H1 (cell line): ENCODE measurements at regions not wholly inside any gene's neighbourhood (a gene's known extent, or its start where the extent isn't known, plus 50 kb on each side); places are given as distances from the start of the nearest gene placed in this dataset.

Experiments
- CTCF ChIA-PET: fragments of 300-600 bp; sonication (Branson Sonifier 250); formaldehyde crosslinking; loops from one replicate; lab custom pipeline; 2021; ENCODE audit not compliant: partially characterized antibody; lab: Charles Lee
- POLR2A ChIA-PET: fragments of 300-600 bp; sonication (Branson Sonifier 250); formaldehyde crosslinking; loops from one replicate; lab custom pipeline; 2021; ENCODE audit warnings: inconsistent platforms; ENCODE audit not compliant: partially characterized antibody; lab: Charles Lee
- DNase-seq, 2 experiments: peaks; one replicate each; pipeline versions ENCODE4 v3.0.0 to v3.0.0-alpha.2; 2010 to 2022; ENCODE audit warnings: low spot score in 2 of 2, low read depth in 1 of 2, mixed read lengths in 1 of 2
- FAIRE-seq: peaks from 2 replicates; lab custom pipeline; 2011; peaks lifted over from hg19 to GRCh38; lab: Jason Lieb, UNC
- H2AFZ ChIP-seq: 2 replicates; pipeline ENCODE4 v1.8.1; 2012; ENCODE audit warnings: low read length, inconsistent platforms
- H2AK5ac ChIP-seq: 2 replicates; pipeline ENCODE4 v1.6.1; 2013; ENCODE audit warnings: low read depth, low read length
- H2BK120ac ChIP-seq: replicated peaks from 2 replicates; pipeline ENCODE3; 2013; ENCODE audit warnings: low read depth, low read length, inconsistent platforms
- H2BK12ac ChIP-seq: 2 replicates; pipeline ENCODE4 v1.6.1; 2013; ENCODE audit warnings: low read depth, low read length
- H2BK15ac ChIP-seq: 2 replicates; pipeline ENCODE4 v1.6.1; 2013; ENCODE audit warnings: low read length
- H2BK20ac ChIP-seq: 2 replicates; pipeline ENCODE4 v1.6.1; 2013; ENCODE audit warnings: low read length
- H2BK5ac ChIP-seq: 2 replicates; pipeline ENCODE4 v1.6.1; 2013; ENCODE audit warnings: low read depth, low read length
- H3K14ac ChIP-seq: 2 replicates; pipeline ENCODE4 v1.6.1; 2013; ENCODE audit warnings: inconsistent platforms; ENCODE audit not compliant: insufficient read length
- H3K18ac ChIP-seq: 2 replicates; pipeline ENCODE4 v1.6.1; 2013; ENCODE audit warnings: low read length; ENCODE audit errors: extremely low read depth
- H3K23ac ChIP-seq: 2 replicates; pipeline ENCODE4 v1.6.1; 2013; ENCODE audit warnings: inconsistent platforms; ENCODE audit not compliant: insufficient read length
- H3K23me2 ChIP-seq: 2 replicates; pipeline ENCODE4 v1.6.1; 2013; ENCODE audit warnings: low read depth, low read length
- H3K27ac ChIP-seq: 2 replicates; pipeline ENCODE4 v1.6.1; 2011; ENCODE audit warnings: low read depth, low read length, inconsistent platforms
- H3K27me3 ChIP-seq, 4 experiments: replicated peaks in 1 of 4; 1 replicate in 1 of 4; 2 replicates in 3 of 4; pipeline versions ENCODE4 v1.6.1 to v1.8.1; 2011 to 2013; ENCODE audit warnings: low read length in 3 of 4, mild to moderate bottlenecking in 3 of 4, inconsistent platforms in 2 of 4, mixed read lengths in 2 of 4, moderate library complexity in 1 of 4; ENCODE audit not compliant: control insufficient read depth in 3 of 4, insufficient read depth in 3 of 4; ENCODE audit errors: extremely low read depth in 1 of 4
- H3K36me3 ChIP-seq, 4 experiments: 2 replicates each; pipeline versions ENCODE4 v1.6.1 to v1.8.1; 2011 to 2013; ENCODE audit warnings: mild to moderate bottlenecking in 4 of 4, low read length in 3 of 4, moderate library complexity in 2 of 4, control low read depth in 1 of 4, inconsistent platforms in 1 of 4; ENCODE audit not compliant: insufficient read depth in 4 of 4, control insufficient read depth in 2 of 4
- H3K4ac ChIP-seq: replicated peaks from 2 replicates; pipeline ENCODE3; 2013; ENCODE audit warnings: low read length, low read depth, mixed read lengths, inconsistent platforms; ENCODE audit not compliant: insufficient read length
- H3K4me1 ChIP-seq, 4 experiments: replicated peaks in 1 of 4; 1 replicate in 1 of 4; 2 replicates in 3 of 4; pipeline versions ENCODE4 v1.6.1 to v1.8.1; 2011 to 2013; ENCODE audit warnings: low read length in 3 of 4, inconsistent platforms in 2 of 4, mixed read lengths in 1 of 4; ENCODE audit not compliant: insufficient read depth in 4 of 4, control insufficient read depth in 3 of 4
- H3K4me2 ChIP-seq, 2 experiments: 2 replicates each; pipeline versions ENCODE4 v1.6.1 to v1.8.1; 2011 to 2013; ENCODE audit warnings: low read depth in 2 of 2, low read length in 2 of 2, control low read depth in 1 of 2, inconsistent platforms in 1 of 2, mild to moderate bottlenecking in 1 of 2; ENCODE audit not compliant: insufficient read depth in 1 of 2
- H3K4me3 ChIP-seq, 4 experiments: fragments of 200-600, 300-600 bp in 1 of 4; sonication (generic), shearing (Covaris generic), sonication (Bioruptor Twin) in 1 of 4; 2 replicates each; pipeline versions ENCODE4 v1.5.1 to v1.8.1; 2011 to 2016; ENCODE audit warnings: low read length in 4 of 4, low read depth in 3 of 4, control low read depth in 2 of 4, inconsistent platforms in 2 of 4, mild to moderate bottlenecking in 2 of 4, mixed read lengths in 1 of 4, moderate library complexity in 1 of 4; ENCODE audit not compliant: insufficient read depth in 2 of 4; ENCODE audit errors: extremely low read depth in 1 of 4
- H3K56ac ChIP-seq: replicated peaks from 2 replicates; pipeline ENCODE3; 2013; ENCODE audit warnings: low read depth, mild to moderate bottlenecking, mixed read lengths, low read length, inconsistent platforms; ENCODE audit not compliant: insufficient read length
- H3K79me1 ChIP-seq: 2 replicates; pipeline ENCODE4 v1.6.1; 2013; ENCODE audit warnings: low read depth, low read length, control low read depth
- H3K79me2 ChIP-seq, 2 experiments: 2 replicates each; pipeline versions ENCODE4 v1.6.1 to v1.8.1; 2012 to 2013; ENCODE audit warnings: low read length in 2 of 2, mild to moderate bottlenecking in 2 of 2, inconsistent platforms in 1 of 2; ENCODE audit not compliant: insufficient read depth in 2 of 2, control insufficient read depth in 1 of 2
- H3K9ac ChIP-seq, 4 experiments: replicated peaks in 1 of 4; 1 replicate in 1 of 4; 2 replicates in 3 of 4; pipeline versions ENCODE4 v1.6.1 to v1.8.1; 2011 to 2013; ENCODE audit warnings: low read depth in 3 of 4, low read length in 3 of 4, control low read depth in 2 of 4, mild to moderate bottlenecking in 2 of 4, moderate library complexity in 2 of 4, inconsistent platforms in 1 of 4; ENCODE audit errors: extremely low read depth in 1 of 4
- H3K9me3 ChIP-seq, 2 experiments: 2 replicates each; pipeline versions ENCODE4 v1.6.1 to v1.8.1; 2012 to 2013; ENCODE audit warnings: mild to moderate bottlenecking in 2 of 2, moderate library complexity in 2 of 2, control low read depth in 1 of 2, inconsistent platforms in 1 of 2, low read depth in 1 of 2, low read length in 1 of 2, mixed read lengths in 1 of 2; ENCODE audit not compliant: insufficient read depth in 2 of 2
- H4K20me1 ChIP-seq, 2 experiments: replicated peaks in 1 of 2; 2 replicates each; pipeline versions ENCODE3 to v1.8.1; 2011 to 2013; ENCODE audit warnings: inconsistent platforms in 2 of 2, low read length in 2 of 2, mild to moderate bottlenecking in 1 of 2; ENCODE audit not compliant: insufficient read depth in 2 of 2, control insufficient read depth in 1 of 2
- H4K5ac ChIP-seq: 2 replicates; pipeline ENCODE4 v1.6.1; 2013; ENCODE audit warnings: low read length, low read depth, mixed read lengths, inconsistent platforms; ENCODE audit not compliant: insufficient read length
- H4K8ac ChIP-seq: 2 replicates; pipeline ENCODE4 v1.8.0; 2013; ENCODE audit warnings: mild to moderate bottlenecking, moderate library complexity, low read length, inconsistent platforms; ENCODE audit not compliant: insufficient read depth; ENCODE audit errors: extremely low read depth
- H4K91ac ChIP-seq: replicated peaks from 2 replicates; pipeline ENCODE3; 2013; ENCODE audit warnings: low read length, mixed read lengths, inconsistent platforms; ENCODE audit not compliant: insufficient read length
- BRCA1 ChIP-seq: IDR thresholded peaks from 2 replicates; pipeline ENCODE4 v1.6.1; 2012; ENCODE audit warnings: low read depth, low read length, improper control_type of control experiment
- CBX5 ChIP-seq: fragments of 300-800, 300-1000 bp; sonication (generic); IDR thresholded peaks from 2 replicates; pipeline ENCODE4 v1.7.1; 2016; ENCODE audit warnings: antibody characterized with exemption, low read length, low read depth
- E2F6 ChIP-seq: IDR thresholded peaks from 2 replicates; pipeline ENCODE4 v1.6.1; 2012; ENCODE audit warnings: inconsistent platforms
- GABPA ChIP-seq: IDR thresholded peaks from 2 replicates; pipeline ENCODE4 v1.6.1; 2011; ENCODE audit warnings: mild to moderate bottlenecking, low read length, moderate library complexity, borderline replicate concordance; ENCODE audit not compliant: insufficient read depth
- GTF2F1 ChIP-seq: IDR thresholded peaks from 2 replicates; pipeline ENCODE4 v1.6.1; 2012; ENCODE audit warnings: low read depth, low read length, improper control_type of control experiment, borderline replicate concordance
- HDAC6 ChIP-seq: IDR thresholded peaks from one replicate; pipeline ENCODE4 v1.7.1; 2012; ENCODE audit warnings: low read depth, mild to moderate bottlenecking, inconsistent platforms, low read length, moderate library complexity
- MAX ChIP-seq: IDR thresholded peaks from 2 replicates; pipeline ENCODE4 v1.6.1; 2012; ENCODE audit warnings: inconsistent platforms
- SP1 ChIP-seq: IDR thresholded peaks from 2 replicates; pipeline ENCODE4 v1.6.1; 2011; ENCODE audit warnings: low read depth, low read length
- SP2 ChIP-seq: IDR thresholded peaks from 2 replicates; pipeline ENCODE4 v1.6.1; 2012; ENCODE audit warnings: mild to moderate bottlenecking, low read length, inconsistent platforms
- TBP ChIP-seq: IDR thresholded peaks from 2 replicates; pipeline ENCODE4 v1.6.1; 2011; ENCODE audit warnings: low read depth, low read length, improper control_type of control experiment
- WGBS, 2 experiments: shearing (Covaris generic) in 1 of 2; methylation state at CpG; one replicate each; pipeline versions ENCODE4 v1.1.6 to v1.1.7; 2013 to 2015; ENCODE audit warnings: low lambda C conversion rate in 2 of 2, mixed read lengths in 2 of 2, inconsistent platforms in 1 of 2, low coverage in 1 of 2, missing lambda C conversion rate in 1 of 2; ENCODE audit not compliant: insufficient replicate concordance in 2 of 2, insufficient coverage in 1 of 2, insufficient read length in 1 of 2; ENCODE audit errors: extremely low coverage in 1 of 2, missing lambda C conversion rate in 1 of 2; 5-methylcytosine and 5-hydroxymethylcytosine counted together

- Histone ChIP-seq H4K91ac (no peak overlapping the region), H3K4ac (no peak overlapping the region), H3K23ac (no peak overlapping the region), H4K8ac (no peak overlapping the region), H3K18ac (no peak overlapping the region), H3K56ac (no peak overlapping the region), H2AK5ac (no peak overlapping the region), H2BK12ac (no peak overlapping the region), H3K4me2 (no peak overlapping the region), H4K5ac (no peak overlapping the region), H3K23me2 (no peaks in the 10 kb centered on the region), H2AFZ (no peak overlapping the region), H3K4me3 (no peak overlapping the region), H3K9ac (no peak overlapping the region), H3K14ac (no peak overlapping the region), H3K27ac (no peak overlapping the region), H3K27me3 (no peaks in the 10 kb centered on the region), H3K79me2 (no peaks in the 10 kb centered on the region), H2BK120ac (no peak overlapping the region), H3K36me3 (no peaks in the 10 kb centered on the region), H2BK5ac (no peak overlapping the region), H4K20me1 (no peaks in the 10 kb centered on the region), H3K4me1 (no peaks in the 10 kb centered on the region), H3K9me3 (0 out of 4 replicates have a peak, but pooled peaks cover 0 to 4% of the 10 kb centered on the region in 2 experiments), H3K79me1 (no peaks in the 10 kb centered on the region), H2BK15ac (no peak overlapping the region), H2BK20ac (no peak overlapping the region)
- TF ChIP-seq BRCA1 = no peak
- TF ChIP-seq TBP = no peak
- TF ChIP-seq SP1 = no peak
- TF ChIP-seq MAX = no peak
- TF ChIP-seq SP2 = no peak
- no peak for TF ChIP-seq GABPA
- TF ChIP-seq GTF2F1 = no peak
- no peak for TF ChIP-seq E2F6
- TF ChIP-seq CBX5 = no peak
- TF ChIP-seq HDAC6 = no peak
- ChIA-PET CTCF (no interaction called here), POLR2A (no interaction called here)
- no peak for DNase-seq
- FAIRE-seq = no peak
- 89% methylated on average over 2 of the region's 2 CpGs; no CpG with 5 or more reads in 1 of the 2 experiments for WGBS, 2 experiments
Observed at GRCh38 chr5:106072208-106072607, 1598.5 kb downstream of the EFNA5 start.
